Astrocyte of the hippocampus (primary cell): ENCODE measurements at regions not wholly inside any gene's neighbourhood (a gene's known extent, or its start where the extent isn't known, plus 50 kb on each side); places are given as distances from the start of the nearest gene placed in this dataset.

Source experiments
- DNase-seq: peaks from one replicate; pipeline ENCODE4 v3.0.0; 2011; ENCODE audit warnings: low read depth, low spot score

GRCh38 chr18:61949946-61950345 is 57.1 kb upstream of the RNF152 start:
- DNase-seq: peak; percentile 90

- peak; percentile 50 for DNase-seq
These were observed 56.1 kb upstream of the RNF152 start for GRCh38 chr18:61948846-61949438.

- DNase-seq: peak; percentile 74
These were observed 55.5 kb upstream of the RNF152 start for GRCh38 chr18:61948281-61948741.

DNA sequence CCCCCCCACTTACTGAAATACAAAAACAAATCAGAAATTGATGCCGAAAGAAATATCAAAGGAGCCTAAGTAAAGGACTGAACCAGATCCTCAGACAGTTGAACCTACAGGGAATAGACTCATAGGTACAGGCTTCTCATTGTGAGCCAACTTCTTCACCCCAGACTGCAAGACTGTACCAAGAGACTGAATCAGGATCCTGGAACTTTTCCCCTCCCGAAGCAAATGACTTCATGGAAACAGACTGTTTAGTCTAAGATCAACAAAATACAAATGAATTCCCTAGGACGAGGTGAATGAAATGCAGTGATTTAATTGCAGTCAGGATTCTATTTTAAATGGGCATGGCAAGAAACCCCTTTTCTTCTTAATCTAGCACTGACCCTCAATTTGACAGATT is 53.6 kb upstream of the RNF152 start:
- peak; percentile 87 for DNase-seq

DNA sequence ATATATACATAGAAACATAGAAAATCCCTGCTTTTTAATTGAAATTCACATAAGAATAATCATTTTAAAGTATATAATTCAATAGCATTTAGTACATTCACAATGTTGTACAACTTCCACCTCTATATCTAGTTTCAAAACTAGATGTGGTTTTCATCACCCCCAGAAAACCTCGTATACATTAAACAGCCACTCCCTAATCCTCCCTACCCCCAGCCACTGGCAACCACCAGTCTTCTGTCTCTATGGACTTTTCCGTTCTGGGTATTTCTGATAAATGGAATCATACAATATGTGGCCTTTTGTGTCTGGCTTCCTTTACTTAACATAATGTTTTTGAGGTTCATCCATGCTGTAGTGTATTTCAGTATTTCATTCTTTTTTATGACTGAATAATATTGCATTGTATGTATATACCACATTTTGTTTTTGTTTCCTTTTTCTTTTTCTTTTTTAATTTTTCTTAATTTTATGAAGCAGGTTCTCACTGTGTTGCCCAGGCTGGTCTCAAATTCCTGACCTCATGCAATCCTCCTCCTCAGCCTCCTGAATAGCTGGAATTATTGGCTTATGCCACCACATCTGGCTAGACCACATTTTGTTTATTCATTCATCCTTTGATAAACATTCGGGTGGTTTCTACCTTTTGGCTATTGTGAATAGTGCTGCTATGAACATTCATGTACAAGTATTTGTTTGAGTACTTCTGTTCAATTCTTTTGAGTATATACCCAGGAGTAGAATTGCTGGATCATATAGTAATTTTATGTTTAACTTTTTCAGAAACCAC is 50.6 kb upstream of the RNF152 start:
- no peak for DNase-seq
